Upper lobe of left lung (tissue), 4 donors: ENCODE measurements at regions not wholly inside any gene's neighbourhood (a gene's known extent, or its start where the extent isn't known, plus 50 kb on each side); places are given as distances from the start of the nearest gene placed in this dataset.

Experiments
- CTCF ChIP-seq, 6 experiments: fragments of 450-650 bp in 4 of 6; fragments of 200-600 bp in 2 of 6; sonication (generic) in 2 of 6; IDR thresholded peaks; one replicate each; pipeline ENCODE4 v1.5.1; 2016 to 2019; ENCODE audit warnings: antibody characterized with exemption in 6 of 6
- EP300 ChIP-seq, 4 donors: sonication (generic); formaldehyde crosslinking; IDR thresholded peaks; one replicate each; pipeline ENCODE4 v1.5.1; 2017; ENCODE audit warnings: antibody characterized with exemption in 4 of 4, control low read depth in 2 of 4
- POLR2A ChIP-seq, 4 donors: fragments of 450-650 bp; IDR thresholded peaks; one replicate each; pipeline ENCODE4 v1.5.1; 2016 to 2017; ENCODE audit warnings: antibody characterized with exemption in 4 of 4, mild to moderate bottlenecking in 2 of 4

- TF ChIP-seq CTCF (IDR thresholded peaks at IDR 0.05) (no peak), POLR2A (IDR thresholded peaks at IDR 0.05) (no peak), EP300 (IDR thresholded peaks at IDR 0.05) (no peak)
These were observed 2032.6 kb downstream of the MAT2B start for GRCh38 chr5:165538065-165538464.
